NCI-H82 treated with DMSO at 0.1 percent for 48 hours (cell line): ENCODE measurements at regions not wholly inside any gene's neighbourhood (a gene's known extent, or its start where the extent isn't known, plus 50 kb on each side); places are given as distances from the start of the nearest gene placed in this dataset.

Source experiments
- DNase-seq: peaks from one replicate; lab custom pipeline; 2025; ENCODE audit not compliant: unreplicated experiment; lab: John Stamatoyannopoulos, UW

- no peak for DNase-seq
Measured at GRCh38 chr1:70874818-70875217, 172.8 kb downstream of the PTGER3 start.

GRCh38 chr1:70877343-70877742 is 170.3 kb downstream of the PTGER3 start:
- no peak for DNase-seq

GRCh38 chr1:70887936-70888335 is 159.7 kb downstream of the PTGER3 start:
- no peak for DNase-seq

GRCh38 chr1:70888722-70889121 is 158.9 kb downstream of the PTGER3 start:
- no peak for DNase-seq

DNA sequence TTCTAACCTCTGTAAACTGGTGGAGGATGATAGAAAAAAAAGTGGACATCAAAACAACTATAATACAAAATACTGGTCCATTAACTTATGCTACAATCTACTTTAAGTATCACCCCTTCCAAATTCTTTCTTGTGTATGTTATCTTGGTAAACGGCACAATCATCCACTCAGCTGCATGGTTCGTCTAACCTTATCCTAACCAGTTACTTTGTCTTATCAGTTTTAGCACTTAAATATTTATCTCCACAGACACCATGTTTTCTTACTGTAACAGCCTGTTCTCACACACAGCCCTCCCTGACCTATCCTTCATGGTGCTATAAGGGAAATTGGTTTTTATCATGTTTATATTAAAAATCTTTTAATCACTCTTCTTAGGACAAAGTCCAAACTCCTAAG is 157.2 kb downstream of the PTGER3 start:
- DNase-seq = no peak

GRCh38 chr1:70891051-70891843 is 156.4 kb downstream of the PTGER3 start:
- no peak for DNase-seq

- no peak for DNase-seq
Measured at GRCh38 chr1:70892140-70892539, 155.5 kb downstream of the PTGER3 start.

GRCh38 chr1:70892930-70893329 is 154.7 kb downstream of the PTGER3 start:
- DNase-seq = no peak

DNA sequence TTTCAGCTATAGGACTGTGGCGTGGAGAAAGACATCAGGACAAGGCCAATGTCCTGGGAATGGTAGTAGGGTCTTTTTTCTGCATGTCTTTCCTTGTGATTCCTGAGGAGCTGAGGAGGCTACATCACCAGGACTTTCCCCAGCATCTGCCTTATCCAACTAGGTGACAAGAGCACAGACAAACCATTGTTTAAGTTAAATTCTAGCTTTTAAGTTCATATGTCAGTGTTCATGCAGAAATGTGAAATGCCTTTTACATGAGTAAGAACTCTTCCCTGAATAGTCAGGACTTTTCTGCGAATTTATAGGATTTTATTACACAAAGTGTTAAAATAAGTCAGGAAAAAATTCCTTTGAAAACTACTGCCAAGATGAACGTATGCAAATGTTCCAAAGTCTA is 154.2 kb downstream of the PTGER3 start:
- DNase-seq = no peak

DNA sequence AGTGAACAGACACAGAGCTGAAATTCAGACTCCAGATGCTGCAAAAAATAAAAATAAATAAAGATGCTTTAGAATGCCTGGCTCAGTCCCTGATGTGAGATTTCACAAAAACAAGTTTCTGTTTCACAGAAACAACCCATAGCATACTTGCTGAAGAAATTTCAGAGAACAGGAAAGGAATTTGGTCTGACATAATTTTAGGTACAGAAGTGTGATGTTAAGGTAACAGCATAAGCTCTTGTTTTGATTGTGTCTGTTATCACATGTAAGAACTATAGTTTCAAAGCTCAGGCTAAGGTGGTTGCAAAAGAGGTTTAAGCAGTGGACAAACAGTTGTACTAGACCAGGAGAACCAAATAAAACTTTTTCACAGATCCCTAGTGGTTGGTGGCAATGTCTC is 152.1 kb downstream of the PTGER3 start:
- DNase-seq = no peak

DNA sequence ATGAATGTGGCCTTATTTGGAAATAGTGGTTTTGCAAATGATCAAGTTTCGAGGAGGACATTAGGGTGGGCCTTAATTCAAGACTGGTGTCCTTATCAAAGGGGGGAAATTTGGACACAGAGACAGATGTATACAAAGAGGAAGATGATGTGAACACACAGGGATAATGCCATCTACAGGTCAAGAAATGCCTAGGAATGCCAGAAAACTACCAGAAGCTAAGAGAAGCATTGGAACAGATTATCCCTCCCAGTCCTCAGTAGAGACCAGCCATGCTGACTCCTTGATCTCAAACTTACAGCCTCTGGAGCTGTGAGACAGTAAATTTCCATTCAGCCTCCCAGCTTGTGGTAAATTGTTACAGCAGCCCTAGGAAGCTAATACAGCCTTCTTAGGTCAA is 151.4 kb downstream of the PTGER3 start:
- no peak for DNase-seq

DNA sequence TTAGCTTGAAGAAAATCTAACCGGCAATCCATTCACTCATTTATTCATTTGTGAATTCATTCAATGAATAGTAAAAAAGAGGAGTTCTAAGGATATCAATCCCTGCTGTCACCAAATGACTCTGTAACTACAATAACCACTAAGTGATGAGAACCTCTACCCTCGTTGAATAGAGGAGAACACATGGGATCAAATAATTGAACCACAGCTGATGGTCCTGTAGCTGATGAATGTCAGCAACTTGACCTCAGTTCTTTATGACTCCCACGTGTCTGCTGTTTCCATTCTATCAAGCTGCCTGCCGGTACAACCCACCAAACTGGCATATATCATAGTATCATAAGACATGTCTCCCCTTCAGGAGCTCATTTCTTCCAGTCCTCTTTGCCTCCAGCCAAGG is 150.3 kb downstream of the PTGER3 start:
- DNase-seq = no peak

GRCh38 chr1:70899735-70900134 is 147.9 kb downstream of the PTGER3 start:
- no peak for DNase-seq

DNA sequence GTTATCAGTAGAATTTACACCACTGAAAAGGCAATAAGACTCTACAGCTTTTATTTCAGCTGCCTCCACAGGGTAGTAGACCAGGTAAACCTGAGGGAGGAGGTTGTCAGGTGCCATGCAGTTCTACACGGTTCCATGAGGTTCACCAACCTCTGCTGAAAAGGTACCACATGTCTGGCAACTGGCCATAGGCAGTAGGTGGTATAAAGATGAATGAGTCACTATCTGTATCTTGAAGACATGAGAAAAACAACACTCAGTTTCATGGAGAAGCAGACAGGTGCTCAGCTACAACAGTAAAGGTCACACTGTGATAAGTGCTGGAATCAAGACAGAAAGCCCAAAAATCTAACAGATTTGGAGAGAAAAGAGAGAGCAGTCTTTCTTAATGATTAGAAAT is 145.4 kb downstream of the PTGER3 start:
- no peak for DNase-seq

DNA sequence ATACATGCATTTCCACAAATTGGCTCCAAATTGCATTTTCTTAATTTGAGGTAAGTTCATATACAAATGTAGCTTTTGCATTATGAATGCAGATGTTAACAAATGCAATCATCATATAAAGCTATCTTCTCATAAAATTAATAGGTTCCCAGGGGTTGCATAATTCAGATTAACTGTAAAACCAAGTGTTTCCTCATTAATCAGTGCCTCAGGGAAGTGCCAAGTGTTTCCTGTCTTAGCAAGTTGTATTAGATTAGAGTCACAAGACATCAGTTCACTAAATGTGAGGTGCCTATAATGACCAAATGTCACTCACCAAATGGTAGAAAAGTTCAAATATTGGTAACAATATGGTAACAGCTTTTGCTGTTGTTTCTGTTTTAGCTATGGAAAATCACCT is 140.8 kb downstream of the PTGER3 start:
- no peak for DNase-seq

- no peak for DNase-seq
Measured at GRCh38 chr1:70907563-70908310, 139.9 kb downstream of the PTGER3 start.

DNA sequence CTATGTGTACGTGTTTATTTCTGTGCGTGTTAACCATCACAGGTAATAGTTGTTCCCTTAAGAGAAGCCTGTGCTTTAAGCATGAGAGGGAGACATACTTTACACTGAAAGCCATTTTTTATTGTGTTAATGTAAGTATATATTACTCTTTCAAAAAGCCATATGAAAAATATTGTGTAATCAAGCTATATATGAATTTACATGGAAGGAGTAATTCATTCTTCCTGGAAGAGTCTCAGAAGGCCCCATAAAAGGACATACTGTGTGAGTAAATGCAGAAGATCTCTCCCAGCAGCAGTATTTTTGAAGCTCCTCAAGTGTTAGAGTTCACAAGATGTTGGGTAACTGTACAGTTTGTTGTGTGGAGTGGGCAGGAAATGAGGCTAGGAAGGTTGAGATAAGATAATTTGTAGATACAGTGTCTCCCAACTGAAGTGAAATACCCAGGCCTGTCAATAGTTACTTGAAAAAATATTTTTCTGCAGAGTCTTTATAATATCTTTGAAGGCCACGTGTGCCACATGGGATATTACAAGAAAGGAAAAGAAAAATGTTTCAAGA is 138.3 kb downstream of the PTGER3 start:
- no peak for DNase-seq

GRCh38 chr1:70910013-70910412 is 137.6 kb downstream of the PTGER3 start:
- no peak for DNase-seq

DNA sequence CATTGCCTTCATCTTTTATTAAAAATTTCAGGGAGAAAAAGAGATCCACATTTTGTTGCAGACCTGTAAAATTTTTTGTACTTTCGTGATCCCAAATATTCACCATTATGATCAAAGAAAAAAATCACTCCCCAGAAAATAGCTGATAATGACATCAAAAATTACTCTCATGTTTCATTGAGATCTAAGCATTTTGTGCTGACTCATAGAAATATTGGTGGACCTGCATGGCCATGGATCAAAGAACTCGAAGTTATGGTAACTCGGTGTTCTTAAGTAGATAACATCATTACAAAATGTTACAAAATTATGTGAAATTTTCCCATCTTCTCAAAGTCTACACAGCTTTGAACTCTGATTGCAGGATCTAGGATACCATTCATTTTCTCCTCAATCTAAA is 135.8 kb downstream of the PTGER3 start:
- no peak for DNase-seq

DNA sequence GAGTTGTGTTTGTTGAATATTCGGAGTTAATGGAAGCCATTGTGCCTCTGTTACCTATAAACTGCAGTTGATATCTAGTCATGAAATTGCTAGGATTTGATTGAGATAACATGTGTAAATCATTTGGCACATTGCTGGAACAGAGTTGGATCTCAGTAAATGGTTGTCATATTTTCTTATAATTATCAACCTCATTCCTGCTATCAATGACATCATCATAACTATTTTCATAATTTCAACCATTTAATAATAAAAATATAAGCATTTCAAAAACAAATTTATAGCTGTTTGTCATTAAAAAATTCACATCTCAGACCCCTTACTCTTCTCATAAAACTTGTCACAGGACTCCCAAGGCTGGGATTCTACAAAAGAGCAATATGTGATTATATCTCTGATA is 133.4 kb downstream of the PTGER3 start:
- DNase-seq = no peak

GRCh38 chr1:70915258-70916033 is 132.2 kb downstream of the PTGER3 start:
- no peak for DNase-seq
